Activated CD4-positive, alpha-beta T cell treated with anti-CD3 and anti-CD28 coated beads, Interleukin-2, Interleukin-6, amounts not matched to agents 100 ng/mL and 50 ng/mL, durations not matched to agents 16 hours and 8 hours (primary cell): ENCODE measurements at regions not wholly inside any gene's neighbourhood (a gene's known extent, or its start where the extent isn't known, plus 50 kb on each side); places are given as distances from the start of the nearest gene placed in this dataset.
"Not testable (repeated sequence)": the region's sequence is repeated elsewhere in the genome, so short reads cannot be mapped to it uniquely, and the experiment has no call there.

Experiments
- DNase-seq: peaks from one replicate; pipeline ENCODE4 v3.0.0-alpha.2; 2020

GRCh38 chr4:138790706-138791340 is 224.8 kb upstream of the NOCT start:
- DNase-seq = no peak

GRCh38 chr4:138789796-138790195 is 225.8 kb upstream of the NOCT start:
- DNase-seq = no peak

GRCh38 chr4:138788857-138789256 is 226.7 kb upstream of the NOCT start:
- DNase-seq = no peak

GRCh38 chr4:138788267-138788790 is 227.3 kb upstream of the NOCT start:
- DNase-seq = no peak

GRCh38 chr4:138779761-138780160 is 235.8 kb upstream of the NOCT start:
- not testable (repeated sequence) for DNase-seq

- DNase-seq = no peak
These were observed 239.7 kb upstream of the NOCT start for GRCh38 chr4:138775890-138776289.

- DNase-seq = no peak
These were observed 240.1 kb upstream of the NOCT start for GRCh38 chr4:138775489-138775888.

- DNase-seq = no peak
These were observed 240.6 kb upstream of the NOCT start for GRCh38 chr4:138774940-138775339.

GRCh38 chr4:138774125-138774524 is 241.5 kb upstream of the NOCT start:
- DNase-seq = not testable (repeated sequence)

GRCh38 chr4:138773321-138773720 is 242.3 kb upstream of the NOCT start:
- no peak for DNase-seq

GRCh38 chr4:138772366-138772765 is 243.2 kb upstream of the NOCT start:
- DNase-seq = no peak

- DNase-seq = no peak
These were observed 244.8 kb upstream of the NOCT start for GRCh38 chr4:138770818-138771217.

- DNase-seq = no peak
These were observed 249.2 kb upstream of the NOCT start for GRCh38 chr4:138766332-138766731.

GRCh38 chr4:138765442-138765841 is 250.1 kb upstream of the NOCT start:
- DNase-seq = no peak

GRCh38 chr4:138761638-138762220 is 253.9 kb upstream of the NOCT start:
- no peak for DNase-seq

- no peak for DNase-seq
These were observed 256.1 kb upstream of the NOCT start for GRCh38 chr4:138759554-138759902.

GRCh38 chr4:138758876-138759553 is 256.6 kb upstream of the NOCT start:
- DNase-seq = no peak

GRCh38 chr4:138758196-138758595 is 257.4 kb upstream of the NOCT start:
- DNase-seq = no peak

GRCh38 chr4:138757432-138757831 is 258.1 kb upstream of the NOCT start:
- DNase-seq = no peak

GRCh38 chr4:138756519-138756918 is 259.1 kb upstream of the NOCT start:
- DNase-seq = no peak

- DNase-seq = no peak
These were observed 264.3 kb upstream of the NOCT start for GRCh38 chr4:138751309-138751708.

GRCh38 chr4:138749303-138749702 is 266.3 kb upstream of the NOCT start:
- DNase-seq = no peak

- no peak for DNase-seq
These were observed 273.7 kb upstream of the NOCT start for GRCh38 chr4:138741766-138742377.
